Neural cell (in vitro differentiated cells): ENCODE measurements at regions not wholly inside any gene's neighbourhood (a gene's known extent, or its start where the extent isn't known, plus 50 kb on each side); places are given as distances from the start of the nearest gene placed in this dataset.
"Not testable (repeated sequence)": the region's sequence is repeated elsewhere in the genome, so short reads cannot be mapped to it uniquely, and the experiment has no call there.

Experiments
- H2AFZ ChIP-seq: fragments of 200-600, 300-800 bp; sonication (generic), shearing (Covaris generic); 2 replicates; pipeline ENCODE4 v1.6.0; 2014; ENCODE audit warnings: low read depth, mild to moderate bottlenecking, antibody characterized with exemption, low read length, moderate library complexity
- H3F3A ChIP-seq: fragments of 200-600 bp; shearing (Covaris generic); 2 replicates; pipeline ENCODE4 v1.6.1; 2016; ENCODE audit warnings: mild to moderate bottlenecking, moderate library complexity, mixed read lengths, antibody characterized with exemption, low read length; ENCODE audit not compliant: insufficient read depth, poor library complexity, severe bottlenecking
- H3K27ac ChIP-seq: fragments of 200-600, 300-800 bp; sonication (generic), shearing (Covaris generic); 2 replicates; pipeline ENCODE4 v1.5.1; 2014; ENCODE audit warnings: mild to moderate bottlenecking, low read length, moderate library complexity
- H3K27me3 ChIP-seq: fragments of 300-800, 200-600 bp; sonication (generic), shearing (Covaris generic); 2 replicates; pipeline ENCODE4 v1.6.0; 2014; ENCODE audit warnings: mild to moderate bottlenecking, low read depth, low read length, moderate library complexity; ENCODE audit not compliant: insufficient read depth
- H3K36me3 ChIP-seq: fragments of 300-800, 200-600 bp; sonication (generic), shearing (Covaris generic); 2 replicates; pipeline ENCODE4 v1.5.1; 2014; ENCODE audit warnings: mild to moderate bottlenecking, antibody characterized with exemption, low read length, moderate library complexity; ENCODE audit not compliant: insufficient read depth
- H3K4me2 ChIP-seq: fragments of 300-800, 200-600 bp; sonication (generic), shearing (Covaris generic); 2 replicates; pipeline ENCODE4 v1.6.0; 2014; ENCODE audit warnings: mild to moderate bottlenecking, low read length
- H3K4me3 ChIP-seq: fragments of 300-800, 200-600 bp; sonication (generic), shearing (Covaris generic); 2 replicates; pipeline ENCODE4 v1.5.1; 2014; ENCODE audit warnings: mild to moderate bottlenecking, low read length, moderate library complexity
- H3K79me2 ChIP-seq: fragments of 200-600 bp; shearing (Covaris generic); replicated peaks from 2 replicates; pipeline ENCODE4 v1.6.0; 2014; ENCODE audit warnings: mild to moderate bottlenecking, low read length, moderate library complexity; ENCODE audit not compliant: insufficient read depth
- H3K9ac ChIP-seq: fragments of 300-800, 200-600 bp; sonication (generic), shearing (Covaris generic); 2 replicates; pipeline ENCODE4 v1.6.1; 2016; ENCODE audit warnings: mild to moderate bottlenecking, low read length, mixed read lengths
- H3K9me2 ChIP-seq: fragments of 200-600 bp; shearing (Covaris generic); 2 replicates; pipeline ENCODE4 v1.6.1; 2016; ENCODE audit warnings: mild to moderate bottlenecking, low read length, mixed read lengths; ENCODE audit not compliant: insufficient read depth
- H3K9me3 ChIP-seq: fragments of 200-600, 300-800 bp; sonication (generic), shearing (Covaris generic); 2 replicates; pipeline ENCODE4 v1.6.1; 2016; ENCODE audit warnings: mild to moderate bottlenecking, mixed run types, low read length, moderate library complexity, mixed read lengths
- H4K20me1 ChIP-seq: fragments of 200-600 bp; shearing (Covaris generic); 2 replicates; pipeline ENCODE4 v1.6.1; 2016; ENCODE audit warnings: mild to moderate bottlenecking, mixed run types; ENCODE audit not compliant: insufficient read depth
- EP300 ChIP-seq: fragments of 450-650 bp; conservative IDR thresholded peaks from 2 replicates; pipeline ENCODE4 v1.6.1; 2014; ENCODE audit warnings: antibody characterized with exemption, mild to moderate bottlenecking, moderate library complexity; ENCODE audit not compliant: poor library complexity, severe bottlenecking
- EZH2 ChIP-seq: fragments of 200-600, 300-800 bp; shearing (Covaris generic), sonication (generic); IDR thresholded peaks from 2 replicates; pipeline ENCODE4 v1.6.1; 2014; ENCODE audit warnings: antibody characterized with exemption, low read length, borderline replicate concordance, mild to moderate bottlenecking; ENCODE audit not compliant: insufficient read depth, poor library complexity, severe bottlenecking
- POLR2AphosphoS5 ChIP-seq: IDR thresholded peaks from 2 replicates; pipeline ENCODE4 v1.6.1; 2012
- RAD21 ChIP-seq: fragments of 450-650 bp; conservative IDR thresholded peaks from 2 replicates; pipeline ENCODE4 v1.6.1; 2014; ENCODE audit warnings: antibody characterized with exemption, mild to moderate bottlenecking, moderate library complexity
- SMC3 ChIP-seq: fragments of 450-650 bp; conservative IDR thresholded peaks from 2 replicates; pipeline ENCODE4 v1.6.1; 2014; ENCODE audit warnings: antibody characterized with exemption, mild to moderate bottlenecking, moderate library complexity; ENCODE audit not compliant: poor library complexity
- TAF1 ChIP-seq: IDR thresholded peaks from 2 replicates; pipeline ENCODE4 v1.6.1; 2012; ENCODE audit warnings: low read depth
- TF ChIP-seq, protein P1 (sequence below): fragments of 450-650 bp; IDR thresholded peaks from 2 replicates; pipeline ENCODE4 v1.5.1; 2014; ENCODE audit warnings: antibody characterized with exemption, mild to moderate bottlenecking, moderate library complexity; ENCODE audit not compliant: poor library complexity, severe bottlenecking
- TF ChIP-seq, protein P2 (sequence below): IDR thresholded peaks from 2 replicates; pipeline ENCODE4 v1.6.1; 2012; ENCODE audit warnings: borderline replicate concordance

DNA sequence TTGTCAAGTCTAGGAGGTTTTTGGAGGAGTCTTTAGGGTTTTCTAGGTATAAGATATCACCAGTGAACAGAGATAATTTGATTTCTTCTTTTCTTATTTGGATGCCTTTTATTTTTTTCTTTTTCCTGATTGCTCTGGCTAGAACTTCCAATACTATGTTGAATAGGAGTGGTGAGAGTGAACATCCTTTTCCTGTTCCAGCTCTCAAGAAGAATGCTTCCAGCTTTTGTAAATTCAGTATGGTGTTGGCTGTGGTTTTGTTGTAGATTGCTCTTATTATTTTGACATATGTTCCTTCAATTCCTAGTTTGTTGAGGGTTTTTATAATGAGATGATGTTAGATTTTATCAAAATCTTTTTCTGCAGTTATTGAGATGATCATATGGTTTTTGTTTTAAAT lies 165.6 kb upstream of the WDFY3 start:
- Histone ChIP-seq H3K27me3 (no peaks in the 10 kb centered on the region), H3K79me2 (no peaks in the 10 kb centered on the region), H3K4me2 (no peak overlapping the region), H3K27ac (no peak overlapping the region), H4K20me1 (no peaks in the 10 kb centered on the region), H2AFZ (no peak overlapping the region), H3K36me3 (no peaks in the 10 kb centered on the region), H3F3A (no peaks in the 10 kb centered on the region), H3K9ac (no peak overlapping the region), H3K4me3 (no peak overlapping the region), H3K9me2 (no peaks in the 10 kb centered on the region), H3K9me3 (no peaks in the 10 kb centered on the region)
- TF ChIP-seq RAD21 (no peak), SMC3 (no peak), EP300 (no peak)
- TF ChIP-seq, protein P1, sequence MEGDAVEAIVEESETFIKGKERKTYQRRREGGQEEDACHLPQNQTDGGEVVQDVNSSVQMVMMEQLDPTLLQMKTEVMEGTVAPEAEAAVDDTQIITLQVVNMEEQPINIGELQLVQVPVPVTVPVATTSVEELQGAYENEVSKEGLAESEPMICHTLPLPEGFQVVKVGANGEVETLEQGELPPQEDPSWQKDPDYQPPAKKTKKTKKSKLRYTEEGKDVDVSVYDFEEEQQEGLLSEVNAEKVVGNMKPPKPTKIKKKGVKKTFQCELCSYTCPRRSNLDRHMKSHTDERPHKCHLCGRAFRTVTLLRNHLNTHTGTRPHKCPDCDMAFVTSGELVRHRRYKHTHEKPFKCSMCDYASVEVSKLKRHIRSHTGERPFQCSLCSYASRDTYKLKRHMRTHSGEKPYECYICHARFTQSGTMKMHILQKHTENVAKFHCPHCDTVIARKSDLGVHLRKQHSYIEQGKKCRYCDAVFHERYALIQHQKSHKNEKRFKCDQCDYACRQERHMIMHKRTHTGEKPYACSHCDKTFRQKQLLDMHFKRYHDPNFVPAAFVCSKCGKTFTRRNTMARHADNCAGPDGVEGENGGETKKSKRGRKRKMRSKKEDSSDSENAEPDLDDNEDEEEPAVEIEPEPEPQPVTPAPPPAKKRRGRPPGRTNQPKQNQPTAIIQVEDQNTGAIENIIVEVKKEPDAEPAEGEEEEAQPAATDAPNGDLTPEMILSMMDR = no peak

DNA sequence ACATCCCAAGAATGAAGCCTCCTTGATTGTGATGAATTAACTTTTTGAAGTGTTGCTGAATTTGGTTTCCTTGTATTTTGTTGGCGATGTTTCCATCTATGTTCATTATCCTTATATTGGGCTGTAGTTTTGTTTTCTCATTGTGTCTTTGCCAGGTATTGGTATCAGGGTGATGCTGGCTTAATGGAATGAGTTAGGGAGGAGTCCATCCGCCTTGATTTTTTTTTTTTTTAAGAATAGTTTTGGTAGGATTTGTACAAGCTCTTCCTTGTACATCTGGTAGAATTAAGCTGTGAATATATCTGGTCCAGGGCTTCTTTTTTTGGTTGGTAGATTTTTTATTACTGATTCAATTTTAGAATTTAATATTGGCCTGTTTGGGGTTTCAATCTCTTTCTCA lies 166.1 kb upstream of the WDFY3 start:
- no peak overlapping the region for H3K27ac ChIP-seq

DNA sequence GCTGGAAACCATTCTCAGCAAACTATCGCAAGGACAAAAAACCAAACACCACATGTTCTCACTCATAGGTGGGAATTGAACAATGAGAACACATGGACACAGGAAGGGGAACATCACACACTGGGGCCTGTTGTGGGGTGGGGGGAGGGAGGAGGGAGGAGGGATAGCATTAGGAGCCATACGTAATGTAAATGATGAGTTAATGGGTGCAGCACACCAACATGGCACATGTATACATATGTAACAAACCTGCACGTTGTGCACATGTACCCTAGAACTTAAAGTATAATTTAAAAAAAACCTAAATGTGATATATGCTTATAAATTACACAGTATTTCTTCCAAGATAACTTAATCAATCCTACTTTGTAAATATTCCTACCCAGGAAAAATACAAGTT lies 173.3 kb upstream of the WDFY3 start:
- not testable (repeated sequence) for H3K4me3 ChIP-seq, H2AFZ ChIP-seq, H3K27me3 ChIP-seq, H4K20me1 ChIP-seq, H3F3A ChIP-seq, H3K9ac ChIP-seq, H3K4me2 ChIP-seq, H3K27ac ChIP-seq, H3K9me3 ChIP-seq, H3K79me2 ChIP-seq, H3K9me2 ChIP-seq, H3K36me3 ChIP-seq

More for the DNA sequence above, 166.1 kb upstream of the WDFY3 start:
- no peak for TF ChIP-seq SMC3
- no peak for TF ChIP-seq RAD21
- TF ChIP-seq, protein P1 = no peak
- TF ChIP-seq POLR2AphosphoS5 = no peak
- TF ChIP-seq, protein P2, sequence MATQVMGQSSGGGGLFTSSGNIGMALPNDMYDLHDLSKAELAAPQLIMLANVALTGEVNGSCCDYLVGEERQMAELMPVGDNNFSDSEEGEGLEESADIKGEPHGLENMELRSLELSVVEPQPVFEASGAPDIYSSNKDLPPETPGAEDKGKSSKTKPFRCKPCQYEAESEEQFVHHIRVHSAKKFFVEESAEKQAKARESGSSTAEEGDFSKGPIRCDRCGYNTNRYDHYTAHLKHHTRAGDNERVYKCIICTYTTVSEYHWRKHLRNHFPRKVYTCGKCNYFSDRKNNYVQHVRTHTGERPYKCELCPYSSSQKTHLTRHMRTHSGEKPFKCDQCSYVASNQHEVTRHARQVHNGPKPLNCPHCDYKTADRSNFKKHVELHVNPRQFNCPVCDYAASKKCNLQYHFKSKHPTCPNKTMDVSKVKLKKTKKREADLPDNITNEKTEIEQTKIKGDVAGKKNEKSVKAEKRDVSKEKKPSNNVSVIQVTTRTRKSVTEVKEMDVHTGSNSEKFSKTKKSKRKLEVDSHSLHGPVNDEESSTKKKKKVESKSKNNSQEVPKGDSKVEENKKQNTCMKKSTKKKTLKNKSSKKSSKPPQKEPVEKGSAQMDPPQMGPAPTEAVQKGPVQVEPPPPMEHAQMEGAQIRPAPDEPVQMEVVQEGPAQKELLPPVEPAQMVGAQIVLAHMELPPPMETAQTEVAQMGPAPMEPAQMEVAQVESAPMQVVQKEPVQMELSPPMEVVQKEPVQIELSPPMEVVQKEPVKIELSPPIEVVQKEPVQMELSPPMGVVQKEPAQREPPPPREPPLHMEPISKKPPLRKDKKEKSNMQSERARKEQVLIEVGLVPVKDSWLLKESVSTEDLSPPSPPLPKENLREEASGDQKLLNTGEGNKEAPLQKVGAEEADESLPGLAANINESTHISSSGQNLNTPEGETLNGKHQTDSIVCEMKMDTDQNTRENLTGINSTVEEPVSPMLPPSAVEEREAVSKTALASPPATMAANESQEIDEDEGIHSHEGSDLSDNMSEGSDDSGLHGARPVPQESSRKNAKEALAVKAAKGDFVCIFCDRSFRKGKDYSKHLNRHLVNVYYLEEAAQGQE = no peak
- no peak for TF ChIP-seq TAF1
- TF ChIP-seq EP300 = no peak
- no peak for TF ChIP-seq EZH2
- Histone ChIP-seq H3K9me2 (no peaks in the 10 kb centered on the region), H3K4me3 (no peak overlapping the region), H3K9ac (no peak overlapping the region), H3K9me3 (no peaks in the 10 kb centered on the region), H3F3A (no peaks in the 10 kb centered on the region), H3K36me3 (no peaks in the 10 kb centered on the region), H3K4me2 (no peak overlapping the region), H3K27me3 (no peaks in the 10 kb centered on the region), H3K79me2 (no peaks in the 10 kb centered on the region), H2AFZ (no peak overlapping the region), H4K20me1 (no peaks in the 10 kb centered on the region)
